ENCODE measurements at regions not wholly inside any gene's neighbourhood (a gene's known extent, or its start where the extent isn't known, plus 50 kb on each side); places are given as distances from the start of the nearest gene placed in this dataset.

DNA sequence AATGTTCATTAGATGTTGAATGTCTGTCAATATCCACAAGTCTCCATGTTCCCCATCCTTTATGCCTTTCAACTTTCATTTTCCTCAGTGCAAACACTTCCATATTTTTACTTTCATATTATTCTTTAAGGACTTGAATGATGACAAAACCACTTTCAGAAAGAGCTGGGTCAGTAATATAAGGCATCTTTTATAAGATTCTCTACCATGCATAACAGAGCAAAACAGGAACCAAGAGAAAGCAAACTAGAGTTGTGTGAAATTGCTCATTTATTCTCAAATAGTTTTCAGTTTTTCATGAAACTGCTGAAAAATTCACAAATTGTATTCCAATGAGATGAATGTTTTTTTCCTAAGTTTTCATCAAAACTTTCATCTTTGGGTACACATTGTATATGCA, 1247.6 kb downstream of the PCDH17 start:
- TF ChIP-seq POLR2AphosphoS5 (IDR thresholded peaks at IDR 0.05; ENCODE audit: low read depth, low read length) (no peak), SIN3A (IDR thresholded peaks at IDR 0.05; ENCODE audit: borderline replicate concordance, insufficient read depth, low read length) (no peak), TAF1 (IDR thresholded peaks at IDR 0.05; ENCODE audit: borderline replicate concordance, insufficient read depth, low read length) (no peak), FOXP2 (optimal IDR thresholded peaks at IDR 0.05; ENCODE audit: borderline replicate concordance, extremely low read depth, extremely low read length, insufficient read depth) (no peak)
- TF ChIP-seq, protein P1, sequence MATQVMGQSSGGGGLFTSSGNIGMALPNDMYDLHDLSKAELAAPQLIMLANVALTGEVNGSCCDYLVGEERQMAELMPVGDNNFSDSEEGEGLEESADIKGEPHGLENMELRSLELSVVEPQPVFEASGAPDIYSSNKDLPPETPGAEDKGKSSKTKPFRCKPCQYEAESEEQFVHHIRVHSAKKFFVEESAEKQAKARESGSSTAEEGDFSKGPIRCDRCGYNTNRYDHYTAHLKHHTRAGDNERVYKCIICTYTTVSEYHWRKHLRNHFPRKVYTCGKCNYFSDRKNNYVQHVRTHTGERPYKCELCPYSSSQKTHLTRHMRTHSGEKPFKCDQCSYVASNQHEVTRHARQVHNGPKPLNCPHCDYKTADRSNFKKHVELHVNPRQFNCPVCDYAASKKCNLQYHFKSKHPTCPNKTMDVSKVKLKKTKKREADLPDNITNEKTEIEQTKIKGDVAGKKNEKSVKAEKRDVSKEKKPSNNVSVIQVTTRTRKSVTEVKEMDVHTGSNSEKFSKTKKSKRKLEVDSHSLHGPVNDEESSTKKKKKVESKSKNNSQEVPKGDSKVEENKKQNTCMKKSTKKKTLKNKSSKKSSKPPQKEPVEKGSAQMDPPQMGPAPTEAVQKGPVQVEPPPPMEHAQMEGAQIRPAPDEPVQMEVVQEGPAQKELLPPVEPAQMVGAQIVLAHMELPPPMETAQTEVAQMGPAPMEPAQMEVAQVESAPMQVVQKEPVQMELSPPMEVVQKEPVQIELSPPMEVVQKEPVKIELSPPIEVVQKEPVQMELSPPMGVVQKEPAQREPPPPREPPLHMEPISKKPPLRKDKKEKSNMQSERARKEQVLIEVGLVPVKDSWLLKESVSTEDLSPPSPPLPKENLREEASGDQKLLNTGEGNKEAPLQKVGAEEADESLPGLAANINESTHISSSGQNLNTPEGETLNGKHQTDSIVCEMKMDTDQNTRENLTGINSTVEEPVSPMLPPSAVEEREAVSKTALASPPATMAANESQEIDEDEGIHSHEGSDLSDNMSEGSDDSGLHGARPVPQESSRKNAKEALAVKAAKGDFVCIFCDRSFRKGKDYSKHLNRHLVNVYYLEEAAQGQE (IDR thresholded peaks at IDR 0.05; ENCODE audit: insufficient read depth in 1 of 2, low read depth in 2 of 2, low read length in 2 of 2), result no peak

DNA sequence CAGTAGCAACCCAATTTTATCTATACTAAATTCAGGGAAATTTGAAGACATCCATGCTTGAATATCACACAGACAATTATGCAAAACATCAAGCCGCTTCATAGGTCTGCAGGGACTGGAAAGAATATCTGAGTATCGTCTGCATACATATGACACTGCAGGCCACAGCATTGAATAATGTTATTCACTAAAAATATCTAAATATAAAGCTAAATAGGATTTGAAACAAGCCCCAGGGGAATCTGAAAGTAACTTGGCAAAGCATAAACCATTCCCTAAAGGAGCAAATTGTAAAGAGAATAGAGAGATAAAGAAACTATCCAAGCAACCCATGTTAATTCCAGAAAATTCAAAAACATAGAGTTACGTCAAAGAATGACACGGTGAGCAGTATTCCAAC, 1251.0 kb downstream of the PCDH17 start:
- no peak for TF ChIP-seq TAF1 (IDR thresholded peaks at IDR 0.05; ENCODE audit: borderline replicate concordance, insufficient read depth, low read length)
- TF ChIP-seq FOXP2 (optimal IDR thresholded peaks at IDR 0.05; ENCODE audit: borderline replicate concordance, extremely low read depth, extremely low read length, insufficient read depth), result no peak
- TF ChIP-seq POLR2AphosphoS5 (IDR thresholded peaks at IDR 0.05; ENCODE audit: low read depth, low read length), result no peak
- TF ChIP-seq, protein P1 (IDR thresholded peaks at IDR 0.05; ENCODE audit: insufficient read depth in 1 of 2, low read depth in 2 of 2, low read length in 2 of 2), result no peak
- TF ChIP-seq SIN3A (IDR thresholded peaks at IDR 0.05; ENCODE audit: borderline replicate concordance, insufficient read depth, low read length), result no peak

DNA sequence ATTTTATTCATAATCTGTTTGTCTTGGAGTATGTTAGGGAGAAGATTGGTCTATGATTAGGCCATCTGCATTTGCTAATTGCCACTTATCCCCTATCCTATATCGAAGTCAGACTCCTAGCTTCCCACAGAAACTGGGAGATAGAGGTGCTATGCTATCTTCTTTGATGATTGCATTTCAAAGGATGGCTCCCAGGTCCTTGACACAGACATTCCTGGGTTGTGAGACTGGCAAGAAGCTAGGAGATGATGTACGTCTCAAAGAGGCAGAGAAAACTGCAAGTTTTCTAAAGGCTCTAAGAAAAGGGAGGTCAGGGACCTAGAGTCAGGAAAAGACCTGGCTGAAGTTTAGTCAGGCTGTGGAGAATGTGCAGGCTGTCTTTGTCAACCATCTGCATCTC, 1251.9 kb downstream of the PCDH17 start:
- TF ChIP-seq, protein P1 (IDR thresholded peaks at IDR 0.05; ENCODE audit: insufficient read depth in 1 of 2, low read depth in 2 of 2, low read length in 2 of 2), result no peak
- no peak for TF ChIP-seq TAF1 (IDR thresholded peaks at IDR 0.05; ENCODE audit: borderline replicate concordance, insufficient read depth, low read length)

DNA sequence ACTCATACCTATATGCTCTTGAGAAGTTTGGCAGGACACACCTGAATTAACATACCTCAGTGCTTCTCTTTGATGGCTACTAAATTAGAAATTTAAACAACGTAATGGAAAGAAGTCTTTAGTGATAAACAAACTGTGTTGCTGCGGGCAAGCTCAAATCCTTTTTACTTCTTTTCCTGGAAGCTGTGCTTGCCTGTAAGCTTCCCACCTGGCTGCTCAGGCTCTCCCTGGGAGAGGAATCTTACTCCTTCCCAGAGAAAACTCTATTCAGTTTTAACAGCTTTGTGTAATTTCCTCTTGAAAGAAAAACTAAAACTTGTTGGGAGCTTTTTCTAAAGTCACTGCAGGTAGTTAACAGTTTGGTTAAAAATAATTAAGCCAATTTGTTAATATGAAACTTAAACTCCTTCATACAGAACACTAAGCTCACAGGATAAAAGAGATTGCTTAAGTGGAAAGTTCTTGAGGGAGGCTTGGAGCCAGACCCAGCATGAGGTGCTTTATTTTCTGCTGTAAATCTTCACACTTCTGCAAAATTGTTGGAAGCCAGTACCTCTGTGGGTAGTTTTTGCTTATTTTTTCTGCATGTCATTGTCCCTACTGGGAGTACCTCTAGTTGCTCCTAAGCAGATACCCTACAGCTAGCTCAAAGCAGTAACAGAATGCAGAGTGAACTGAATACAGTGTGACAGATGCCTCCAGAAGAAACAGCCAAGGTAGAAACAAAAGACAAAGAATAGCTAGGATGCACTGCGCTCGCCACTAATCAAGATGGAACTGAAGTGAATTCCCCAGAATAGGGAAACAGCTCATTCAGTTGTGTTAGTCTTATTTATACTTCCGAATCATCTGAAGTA, 1253.0 kb downstream of the PCDH17 start:
- TF ChIP-seq FOXP2 (optimal IDR thresholded peaks at IDR 0.05; ENCODE audit: borderline replicate concordance, extremely low read depth, extremely low read length, insufficient read depth), result no peak
- no peak for TF ChIP-seq POLR2AphosphoS5 (IDR thresholded peaks at IDR 0.05; ENCODE audit: low read depth, low read length)
- TF ChIP-seq, protein P1 (IDR thresholded peaks at IDR 0.05; ENCODE audit: insufficient read depth in 1 of 2, low read depth in 2 of 2, low read length in 2 of 2), result no peak
- no peak for TF ChIP-seq TAF1 (IDR thresholded peaks at IDR 0.05; ENCODE audit: borderline replicate concordance, insufficient read depth, low read length)
- no peak for TF ChIP-seq SIN3A (IDR thresholded peaks at IDR 0.05; ENCODE audit: borderline replicate concordance, insufficient read depth, low read length)
